ENCODE measurements at regions not wholly inside any gene's neighbourhood (a gene's known extent, or its start where the extent isn't known, plus 50 kb on each side); places are given as distances from the start of the nearest gene placed in this dataset.

DNA sequence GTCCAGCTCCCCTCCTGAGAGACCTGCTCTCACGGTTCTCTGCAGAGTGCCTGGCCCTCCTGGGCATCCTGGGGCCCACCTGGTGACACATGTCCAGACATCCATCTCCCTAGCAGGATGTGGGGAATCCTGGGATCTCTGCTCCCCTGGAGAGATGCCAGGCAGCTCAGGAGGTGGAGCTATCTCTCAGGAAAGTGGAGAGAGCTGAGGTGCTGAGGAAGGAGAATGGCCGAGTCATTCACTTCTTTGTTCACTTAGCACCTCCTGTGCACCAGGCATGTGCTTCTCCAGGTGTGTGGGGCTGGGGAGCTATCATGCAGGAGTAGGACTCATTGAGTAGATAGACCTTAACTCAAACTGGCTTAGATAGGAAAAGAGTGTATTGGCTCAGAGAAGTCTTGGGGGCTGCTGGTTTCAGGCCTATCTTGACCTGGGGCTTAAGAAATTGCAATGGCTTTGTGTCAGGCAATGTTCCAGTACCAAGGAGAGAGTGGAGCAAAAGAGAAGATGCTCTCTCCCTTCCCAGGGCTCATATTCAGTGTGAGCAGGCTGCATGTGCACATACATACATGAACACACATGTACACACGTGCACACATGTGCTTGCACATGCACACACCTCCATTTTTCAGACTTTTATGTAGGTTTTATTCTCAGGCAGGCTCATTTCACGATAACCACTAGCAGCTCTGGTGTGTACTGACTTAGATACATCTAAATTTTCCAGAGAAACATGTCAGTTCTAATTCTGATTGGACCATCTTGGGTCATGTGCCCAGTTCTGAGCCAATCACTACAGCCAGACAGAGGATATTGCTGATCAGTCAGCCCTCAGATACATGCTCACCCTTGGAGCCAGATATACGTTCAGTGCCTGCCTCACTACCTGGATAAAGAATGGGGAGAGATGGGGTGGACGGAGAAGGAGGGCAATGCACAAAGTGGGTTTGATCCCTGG lies 437.6 kb downstream of the PTPRU start:
- TF ChIP-seq, protein P1, sequence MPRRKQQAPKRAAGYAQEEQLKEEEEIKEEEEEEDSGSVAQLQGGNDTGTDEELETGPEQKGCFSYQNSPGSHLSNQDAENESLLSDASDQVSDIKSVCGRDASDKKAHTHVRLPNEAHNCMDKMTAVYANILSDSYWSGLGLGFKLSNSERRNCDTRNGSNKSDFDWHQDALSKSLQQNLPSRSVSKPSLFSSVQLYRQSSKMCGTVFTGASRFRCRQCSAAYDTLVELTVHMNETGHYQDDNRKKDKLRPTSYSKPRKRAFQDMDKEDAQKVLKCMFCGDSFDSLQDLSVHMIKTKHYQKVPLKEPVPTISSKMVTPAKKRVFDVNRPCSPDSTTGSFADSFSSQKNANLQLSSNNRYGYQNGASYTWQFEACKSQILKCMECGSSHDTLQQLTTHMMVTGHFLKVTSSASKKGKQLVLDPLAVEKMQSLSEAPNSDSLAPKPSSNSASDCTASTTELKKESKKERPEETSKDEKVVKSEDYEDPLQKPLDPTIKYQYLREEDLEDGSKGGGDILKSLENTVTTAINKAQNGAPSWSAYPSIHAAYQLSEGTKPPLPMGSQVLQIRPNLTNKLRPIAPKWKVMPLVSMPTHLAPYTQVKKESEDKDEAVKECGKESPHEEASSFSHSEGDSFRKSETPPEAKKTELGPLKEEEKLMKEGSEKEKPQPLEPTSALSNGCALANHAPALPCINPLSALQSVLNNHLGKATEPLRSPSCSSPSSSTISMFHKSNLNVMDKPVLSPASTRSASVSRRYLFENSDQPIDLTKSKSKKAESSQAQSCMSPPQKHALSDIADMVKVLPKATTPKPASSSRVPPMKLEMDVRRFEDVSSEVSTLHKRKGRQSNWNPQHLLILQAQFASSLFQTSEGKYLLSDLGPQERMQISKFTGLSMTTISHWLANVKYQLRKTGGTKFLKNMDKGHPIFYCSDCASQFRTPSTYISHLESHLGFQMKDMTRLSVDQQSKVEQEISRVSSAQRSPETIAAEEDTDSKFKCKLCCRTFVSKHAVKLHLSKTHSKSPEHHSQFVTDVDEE (CRISPR knock-in tag; IDR thresholded peaks at IDR 0.05), result no peak
- TF ChIP-seq ZFP3 (CRISPR knock-in tag; IDR thresholded peaks at IDR 0.05) (no peak), SNAI2 (CRISPR knock-in tag; IDR thresholded peaks at IDR 0.05) (no peak), RARB (CRISPR knock-in tag; IDR thresholded peaks at IDR 0.05) (no peak), ZNF565 (CRISPR knock-in tag; conservative IDR thresholded peaks at IDR 0.05; ENCODE audit: low read depth) (no peak), OSR1 (CRISPR knock-in tag; IDR thresholded peaks at IDR 0.05) (no peak), ESRRG (CRISPR knock-in tag; IDR thresholded peaks at IDR 0.05) (no peak), BACH2 (CRISPR knock-in tag; IDR thresholded peaks at IDR 0.05; ENCODE audit: borderline replicate concordance) (no peak), CSDC2 (CRISPR knock-in tag; IDR thresholded peaks at IDR 0.05) (no peak), ZC3H10 (CRISPR knock-in tag; IDR thresholded peaks at IDR 0.05) (no peak), ZNF70 (CRISPR knock-in tag; IDR thresholded peaks at IDR 0.05) (no peak), ZFP30 (CRISPR knock-in tag; IDR thresholded peaks at IDR 0.05) (no peak), TOX (CRISPR knock-in tag; IDR thresholded peaks at IDR 0.05; ENCODE audit: borderline replicate concordance) (no peak), GLIS3 (CRISPR knock-in tag; IDR thresholded peaks at IDR 0.05) (no peak), ZNF8 (CRISPR knock-in tag; IDR thresholded peaks at IDR 0.05) (no peak)
- ATAC-seq, result no peak

DNA sequence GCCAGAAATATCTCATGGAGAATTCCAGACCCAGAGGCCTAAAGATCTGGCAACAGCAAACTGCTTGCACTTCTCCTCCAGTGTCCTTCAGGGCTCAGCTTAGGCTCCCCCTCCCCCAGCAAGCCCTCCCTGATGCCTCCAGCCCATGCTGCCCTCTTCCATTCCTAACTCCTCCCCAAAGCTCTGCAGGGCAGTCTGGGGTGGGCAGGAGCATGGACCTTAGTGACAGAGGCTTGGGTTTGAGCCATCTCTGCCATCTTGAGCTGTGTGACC lies 436.8 kb downstream of the PTPRU start:
- no peak for TF ChIP-seq CSDC2 (CRISPR knock-in tag; IDR thresholded peaks at IDR 0.05)
- TF ChIP-seq PPARA (CRISPR knock-in tag; IDR thresholded peaks at IDR 0.05; ENCODE audit: borderline replicate concordance), result no peak
- TF ChIP-seq, protein P1 (CRISPR knock-in tag; IDR thresholded peaks at IDR 0.05), result no peak
- TF ChIP-seq ARNTL (CRISPR knock-in tag; IDR thresholded peaks at IDR 0.05; ENCODE audit: borderline replicate concordance, low read depth), result no peak
- TF ChIP-seq, protein P2, sequence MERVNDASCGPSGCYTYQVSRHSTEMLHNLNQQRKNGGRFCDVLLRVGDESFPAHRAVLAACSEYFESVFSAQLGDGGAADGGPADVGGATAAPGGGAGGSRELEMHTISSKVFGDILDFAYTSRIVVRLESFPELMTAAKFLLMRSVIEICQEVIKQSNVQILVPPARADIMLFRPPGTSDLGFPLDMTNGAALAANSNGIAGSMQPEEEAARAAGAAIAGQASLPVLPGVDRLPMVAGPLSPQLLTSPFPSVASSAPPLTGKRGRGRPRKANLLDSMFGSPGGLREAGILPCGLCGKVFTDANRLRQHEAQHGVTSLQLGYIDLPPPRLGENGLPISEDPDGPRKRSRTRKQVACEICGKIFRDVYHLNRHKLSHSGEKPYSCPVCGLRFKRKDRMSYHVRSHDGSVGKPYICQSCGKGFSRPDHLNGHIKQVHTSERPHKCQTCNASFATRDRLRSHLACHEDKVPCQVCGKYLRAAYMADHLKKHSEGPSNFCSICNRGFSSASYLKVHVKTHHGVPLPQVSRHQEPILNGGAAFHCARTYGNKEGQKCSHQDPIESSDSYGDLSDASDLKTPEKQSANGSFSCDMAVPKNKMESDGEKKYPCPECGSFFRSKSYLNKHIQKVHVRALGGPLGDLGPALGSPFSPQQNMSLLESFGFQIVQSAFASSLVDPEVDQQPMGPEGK (CRISPR knock-in tag; IDR thresholded peaks at IDR 0.05; ENCODE audit: borderline replicate concordance), result no peak
- TF ChIP-seq, protein P3, sequence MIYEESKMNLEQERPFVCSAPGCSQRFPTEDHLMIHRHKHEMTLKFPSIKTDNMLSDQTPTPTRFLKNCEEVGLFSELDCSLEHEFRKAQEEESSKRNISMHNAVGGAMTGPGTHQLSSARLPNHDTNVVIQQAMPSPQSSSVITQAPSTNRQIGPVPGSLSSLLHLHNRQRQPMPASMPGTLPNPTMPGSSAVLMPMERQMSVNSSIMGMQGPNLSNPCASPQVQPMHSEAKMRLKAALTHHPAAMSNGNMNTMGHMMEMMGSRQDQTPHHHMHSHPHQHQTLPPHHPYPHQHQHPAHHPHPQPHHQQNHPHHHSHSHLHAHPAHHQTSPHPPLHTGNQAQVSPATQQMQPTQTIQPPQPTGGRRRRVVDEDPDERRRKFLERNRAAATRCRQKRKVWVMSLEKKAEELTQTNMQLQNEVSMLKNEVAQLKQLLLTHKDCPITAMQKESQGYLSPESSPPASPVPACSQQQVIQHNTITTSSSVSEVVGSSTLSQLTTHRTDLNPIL (CRISPR knock-in tag; IDR thresholded peaks at IDR 0.05; ENCODE audit: low read depth), result no peak
- TF ChIP-seq OSR1 (CRISPR knock-in tag; IDR thresholded peaks at IDR 0.05), result no peak
- no peak for TF ChIP-seq ESRRG (CRISPR knock-in tag; IDR thresholded peaks at IDR 0.05)
- TF ChIP-seq TCF4 (CRISPR knock-in tag; IDR thresholded peaks at IDR 0.05; ENCODE audit: borderline replicate concordance), result no peak
- TF ChIP-seq ZFP3 (CRISPR knock-in tag; IDR thresholded peaks at IDR 0.05), result no peak
- no peak for TF ChIP-seq ZC3H10 (CRISPR knock-in tag; IDR thresholded peaks at IDR 0.05)
- TF ChIP-seq TOX (CRISPR knock-in tag; IDR thresholded peaks at IDR 0.05; ENCODE audit: borderline replicate concordance), result no peak
- TF ChIP-seq SNAI2 (CRISPR knock-in tag; IDR thresholded peaks at IDR 0.05), result no peak
- TF ChIP-seq, protein P4, sequence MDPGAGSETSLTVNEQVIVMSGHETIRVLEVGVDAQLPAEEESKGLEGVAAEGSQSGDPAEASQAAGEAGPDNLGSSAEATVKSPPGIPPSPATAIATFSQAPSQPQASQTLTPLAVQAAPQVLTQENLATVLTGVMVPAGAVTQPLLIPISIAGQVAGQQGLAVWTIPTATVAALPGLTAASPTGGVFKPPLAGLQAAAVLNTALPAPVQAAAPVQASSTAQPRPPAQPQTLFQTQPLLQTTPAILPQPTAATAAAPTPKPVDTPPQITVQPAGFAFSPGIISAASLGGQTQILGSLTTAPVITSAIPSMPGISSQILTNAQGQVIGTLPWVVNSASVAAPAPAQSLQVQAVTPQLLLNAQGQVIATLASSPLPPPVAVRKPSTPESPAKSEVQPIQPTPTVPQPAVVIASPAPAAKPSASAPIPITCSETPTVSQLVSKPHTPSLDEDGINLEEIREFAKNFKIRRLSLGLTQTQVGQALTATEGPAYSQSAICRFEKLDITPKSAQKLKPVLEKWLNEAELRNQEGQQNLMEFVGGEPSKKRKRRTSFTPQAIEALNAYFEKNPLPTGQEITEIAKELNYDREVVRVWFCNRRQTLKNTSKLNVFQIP (CRISPR knock-in tag; IDR thresholded peaks at IDR 0.05; ENCODE audit: borderline replicate concordance, low read depth), result no peak
- TF ChIP-seq GLIS3 (CRISPR knock-in tag; IDR thresholded peaks at IDR 0.05), result no peak
- no peak for TF ChIP-seq ZNF8 (CRISPR knock-in tag; IDR thresholded peaks at IDR 0.05)
- ATAC-seq, result no peak
